ENCODE measurements at regions not wholly inside any gene's neighbourhood (a gene's known extent, or its start where the extent isn't known, plus 50 kb on each side); places are given as distances from the start of the nearest gene placed in this dataset.

DNA sequence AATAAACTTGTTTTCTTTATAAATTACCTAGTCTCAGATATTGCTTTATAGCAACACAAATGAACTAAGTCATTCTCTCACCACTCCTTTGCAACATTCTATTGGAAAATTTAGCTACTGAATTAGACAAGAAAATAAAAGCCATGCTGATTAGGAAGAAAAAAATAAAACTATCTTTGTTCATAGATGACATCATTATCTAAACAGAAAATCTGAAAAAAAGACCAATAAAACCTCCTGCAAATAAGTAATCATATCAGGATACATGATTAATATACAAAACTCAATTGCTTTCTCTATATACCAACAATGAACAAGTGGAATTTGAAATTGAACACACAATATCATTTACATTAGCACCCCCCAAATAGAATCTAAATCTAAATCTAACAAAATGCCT, 455.3 kb upstream of the KIF2A start:
- no peaks in the 10 kb centered on the region for H3K27me3 ChIP-seq (ENCODE audit: control insufficient read depth in 1 of 2, insufficient read depth in 2 of 2, low read length in 2 of 2)
- no peaks in the 10 kb centered on the region for H3K4me1 ChIP-seq (ENCODE audit: insufficient read depth, low read length)
- H3K36me3 ChIP-seq (ENCODE audit: insufficient read depth, low read length): no peaks in the 10 kb centered on the region

DNA sequence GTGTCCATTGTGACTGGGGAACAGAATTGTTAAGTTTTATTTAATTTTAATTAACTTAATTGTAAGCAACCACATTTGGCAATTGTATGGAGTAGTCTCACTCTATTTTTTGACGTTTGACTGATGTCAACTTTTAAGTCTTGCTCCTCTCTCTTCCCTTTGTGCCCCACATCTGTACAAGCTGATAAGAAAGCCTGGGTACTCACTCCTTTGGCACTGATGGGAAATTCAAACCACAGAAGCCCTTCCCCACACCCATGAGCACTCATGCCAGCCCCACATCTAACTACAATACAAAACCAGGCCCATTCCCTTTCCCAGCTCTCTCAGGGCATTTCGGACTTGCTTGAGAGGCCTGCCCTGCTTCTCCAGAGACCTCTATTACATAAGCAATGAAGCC, 451.5 kb upstream of the KIF2A start:
- H3K4me1 ChIP-seq (ENCODE audit: insufficient read depth, low read length): no peaks in the 10 kb centered on the region
- no peak overlapping the region for H3K9ac ChIP-seq (ENCODE audit: low read length)
- no peaks in the 10 kb centered on the region for H3K9me3 ChIP-seq (ENCODE audit: low read length)
- no peaks in the 10 kb centered on the region for H3K36me3 ChIP-seq (ENCODE audit: insufficient read depth, low read length)
- H3K4me3 ChIP-seq (ENCODE audit: low read depth in 1 of 2, low read length in 2 of 2): no peak overlapping the region
- H3K27me3 ChIP-seq (ENCODE audit: control insufficient read depth in 1 of 2, insufficient read depth in 2 of 2, low read length in 2 of 2): no peaks in the 10 kb centered on the region
- H3K27ac ChIP-seq (ENCODE audit: low read depth, low read length): no peak overlapping the region

More for the DNA sequence above, 455.3 kb upstream of the KIF2A start:
- Histone ChIP-seq H3K9me3 (ENCODE audit: low read length) (no peaks in the 10 kb centered on the region), H3K27ac (ENCODE audit: low read depth, low read length) (no peak overlapping the region), H3K9ac (ENCODE audit: low read length) (no peak overlapping the region), H3K4me3 (ENCODE audit: low read depth in 1 of 2, low read length in 2 of 2) (no peak overlapping the region)

GRCh38 chr5:61860978-61861377, 445.0 kb upstream of the KIF2A start:
- no peaks in the 10 kb centered on the region for H3K36me3 ChIP-seq (ENCODE audit: insufficient read depth, low read length)

DNA sequence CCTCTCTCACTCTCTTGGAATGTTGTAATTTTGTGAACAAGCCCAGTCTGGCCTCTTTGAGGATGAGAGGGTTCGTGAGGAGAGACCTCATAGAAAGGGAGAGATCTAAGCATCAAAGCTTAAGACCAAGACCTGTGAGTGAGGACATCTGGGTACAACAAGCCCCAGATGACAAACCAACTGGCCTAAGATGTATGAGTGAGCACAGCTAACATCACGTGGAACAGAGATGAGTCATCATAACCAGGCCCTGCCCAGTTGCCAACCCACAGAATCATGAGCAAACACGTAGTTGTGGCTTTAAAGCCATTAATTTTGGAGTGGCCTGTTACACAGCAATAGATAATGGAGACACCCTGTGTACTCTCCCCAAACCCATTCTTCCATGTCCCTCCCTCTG, 439.1 kb upstream of the KIF2A start:
- H3K9me3 ChIP-seq (ENCODE audit: low read length): no peaks in the 10 kb centered on the region
- no peaks in the 10 kb centered on the region for H3K36me3 ChIP-seq (ENCODE audit: insufficient read depth, low read length)
- H3K4me3 ChIP-seq (ENCODE audit: low read depth in 1 of 2, low read length in 2 of 2): no peak overlapping the region

More at GRCh38 chr5:61860978-61861377, 445.0 kb upstream of the KIF2A start:
- Histone ChIP-seq H3K4me3 (ENCODE audit: low read depth in 1 of 2, low read length in 2 of 2) (no peak overlapping the region), H3K27me3 (ENCODE audit: control insufficient read depth in 1 of 2, insufficient read depth in 2 of 2, low read length in 2 of 2) (no peaks in the 10 kb centered on the region), H3K4me1 (ENCODE audit: insufficient read depth, low read length) (no peaks in the 10 kb centered on the region), H3K9me3 (ENCODE audit: low read length) (no peaks in the 10 kb centered on the region), H3K27ac (ENCODE audit: low read depth, low read length) (no peak overlapping the region), H3K9ac (ENCODE audit: low read length) (no peak overlapping the region)

GRCh38 chr5:61869333-61869732, 436.7 kb upstream of the KIF2A start:
- Histone ChIP-seq H3K9me3 (ENCODE audit: low read length) (no peaks in the 10 kb centered on the region), H3K4me3 (ENCODE audit: low read depth in 1 of 2, low read length in 2 of 2) (no peak overlapping the region), H3K9ac (ENCODE audit: low read length) (no peak overlapping the region), H3K36me3 (ENCODE audit: insufficient read depth, low read length) (no peaks in the 10 kb centered on the region), H3K27me3 (ENCODE audit: control insufficient read depth in 1 of 2, insufficient read depth in 2 of 2, low read length in 2 of 2) (no peaks in the 10 kb centered on the region), H3K27ac (ENCODE audit: low read depth, low read length) (no peak overlapping the region), H3K4me1 (ENCODE audit: insufficient read depth, low read length) (no peaks in the 10 kb centered on the region)

More for the DNA sequence above, 439.1 kb upstream of the KIF2A start:
- no peaks in the 10 kb centered on the region for H3K4me1 ChIP-seq (ENCODE audit: insufficient read depth, low read length)
- no peaks in the 10 kb centered on the region for H3K27me3 ChIP-seq (ENCODE audit: control insufficient read depth in 1 of 2, insufficient read depth in 2 of 2, low read length in 2 of 2)
- no peak overlapping the region for H3K9ac ChIP-seq (ENCODE audit: low read length)
- H3K27ac ChIP-seq (ENCODE audit: low read depth, low read length): no peak overlapping the region

- Histone ChIP-seq H3K4me1 (ENCODE audit: insufficient read depth, low read length) (no peaks in the 10 kb centered on the region), H3K9me3 (ENCODE audit: low read length) (no peaks in the 10 kb centered on the region), H3K27me3 (ENCODE audit: control insufficient read depth in 1 of 2, insufficient read depth in 2 of 2, low read length in 2 of 2) (no peaks in the 10 kb centered on the region), H3K27ac (ENCODE audit: low read depth, low read length) (no peak overlapping the region), H3K4me3 (ENCODE audit: low read depth in 1 of 2, low read length in 2 of 2) (no peak overlapping the region), H3K9ac (ENCODE audit: low read length) (no peak overlapping the region), H3K36me3 (ENCODE audit: insufficient read depth, low read length) (no peaks in the 10 kb centered on the region)
These were observed 427.5 kb upstream of the KIF2A start for GRCh38 chr5:61878471-61878870.

DNA sequence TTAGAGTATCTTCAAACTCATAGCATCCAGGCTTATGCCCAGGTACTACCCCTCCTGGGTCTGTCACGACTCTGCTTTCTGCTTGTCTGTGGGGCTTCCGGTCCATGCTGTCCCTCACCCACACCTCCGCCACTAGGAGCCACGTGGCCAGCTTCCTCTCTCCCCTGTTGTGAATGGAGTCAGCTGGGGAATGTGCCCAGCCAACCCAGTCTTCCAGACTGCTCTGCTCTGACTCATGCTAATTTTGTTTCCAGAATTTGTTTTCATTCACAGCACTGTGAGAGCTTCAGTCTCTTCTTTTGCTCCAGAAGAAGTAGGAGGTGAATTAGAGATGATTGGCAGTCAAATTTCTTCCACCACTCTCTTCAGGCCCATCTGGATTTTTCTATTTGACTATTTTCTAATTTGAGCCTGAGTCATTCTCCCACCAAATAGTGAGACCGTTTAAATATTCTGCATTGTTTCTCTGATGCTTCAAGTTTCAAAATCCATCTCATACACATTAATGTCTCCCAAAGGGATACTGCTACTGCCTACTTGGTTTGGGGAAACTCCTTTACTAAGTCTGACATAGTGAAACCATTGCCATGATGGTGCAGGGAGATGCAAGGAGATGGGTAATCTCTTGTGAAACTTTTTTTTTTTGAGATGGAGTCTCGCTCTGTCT, 424.1 kb upstream of the KIF2A start:
- Histone ChIP-seq H3K36me3 (ENCODE audit: insufficient read depth, low read length) (no peaks in the 10 kb centered on the region), H3K27ac (ENCODE audit: low read depth, low read length) (no peak overlapping the region), H3K4me3 (ENCODE audit: low read depth in 1 of 2, low read length in 2 of 2) (no peak overlapping the region), H3K9me3 (ENCODE audit: low read length) (no peaks in the 10 kb centered on the region), H3K9ac (ENCODE audit: low read length) (no peak overlapping the region), H3K4me1 (ENCODE audit: insufficient read depth, low read length) (peaks cover 5% of the 10 kb centered on the region), H3K27me3 (ENCODE audit: control insufficient read depth in 1 of 2, insufficient read depth in 2 of 2, low read length in 2 of 2) (no peaks in the 10 kb centered on the region)

GRCh38 chr5:61882901-61883500, 423.0 kb upstream of the KIF2A start:
- H3K9ac ChIP-seq (ENCODE audit: low read length): no peak overlapping the region
- no peak overlapping the region for H3K4me3 ChIP-seq (ENCODE audit: low read depth in 1 of 2, low read length in 2 of 2)
- H3K27ac ChIP-seq (ENCODE audit: low read depth, low read length): no peak overlapping the region
- no peaks in the 10 kb centered on the region for H3K36me3 ChIP-seq (ENCODE audit: insufficient read depth, low read length)
- H3K4me1 ChIP-seq (ENCODE audit: insufficient read depth, low read length): peaks cover 5% of the 10 kb centered on the region
- H3K27me3 ChIP-seq (ENCODE audit: control insufficient read depth in 1 of 2, insufficient read depth in 2 of 2, low read length in 2 of 2): no peaks in the 10 kb centered on the region
- H3K9me3 ChIP-seq (ENCODE audit: low read length): no peaks in the 10 kb centered on the region

- peaks cover 5% of the 10 kb centered on the region for H3K4me1 ChIP-seq (ENCODE audit: insufficient read depth, low read length)
- no peak overlapping the region for H3K9ac ChIP-seq (ENCODE audit: low read length)
- no peaks in the 10 kb centered on the region for H3K27me3 ChIP-seq (ENCODE audit: control insufficient read depth in 1 of 2, insufficient read depth in 2 of 2, low read length in 2 of 2)
- no peak overlapping the region for H3K27ac ChIP-seq (ENCODE audit: low read depth, low read length)
- H3K36me3 ChIP-seq (ENCODE audit: insufficient read depth, low read length): no peaks in the 10 kb centered on the region
- H3K9me3 ChIP-seq (ENCODE audit: low read length): no peaks in the 10 kb centered on the region
- H3K4me3 ChIP-seq (ENCODE audit: low read depth in 1 of 2, low read length in 2 of 2): no peak overlapping the region
These were observed 421.7 kb upstream of the KIF2A start for GRCh38 chr5:61884252-61884855.

DNA sequence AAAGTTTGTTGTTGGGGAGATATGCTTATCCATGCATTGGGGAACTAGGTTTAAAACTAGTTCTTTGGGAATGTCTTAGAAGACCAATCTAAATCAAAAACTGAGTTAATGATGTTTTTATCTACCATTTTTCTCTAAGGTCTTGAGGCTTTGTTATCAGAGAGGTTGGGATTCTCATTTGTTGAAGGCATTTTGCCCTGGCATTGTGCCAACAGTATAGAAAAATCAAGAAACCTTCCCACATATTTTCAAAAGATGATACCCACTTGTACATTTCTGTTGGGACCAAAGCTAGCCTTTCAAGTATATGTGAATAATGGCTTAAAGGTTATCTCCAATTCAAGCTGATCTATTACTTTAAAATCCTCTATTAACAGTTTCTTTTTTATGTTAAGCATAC, 419.8 kb upstream of the KIF2A start:
- peaks cover 5% of the 10 kb centered on the region for H3K4me1 ChIP-seq (ENCODE audit: insufficient read depth, low read length)
- no peaks in the 10 kb centered on the region for H3K27me3 ChIP-seq (ENCODE audit: control insufficient read depth in 1 of 2, insufficient read depth in 2 of 2, low read length in 2 of 2)
- H3K36me3 ChIP-seq (ENCODE audit: insufficient read depth, low read length): no peaks in the 10 kb centered on the region
- H3K27ac ChIP-seq (ENCODE audit: low read depth, low read length): no peak overlapping the region
- H3K9ac ChIP-seq (ENCODE audit: low read length): no peak overlapping the region
- H3K9me3 ChIP-seq (ENCODE audit: low read length): no peaks in the 10 kb centered on the region
- H3K4me3 ChIP-seq (ENCODE audit: low read depth in 1 of 2, low read length in 2 of 2): no peak overlapping the region

DNA sequence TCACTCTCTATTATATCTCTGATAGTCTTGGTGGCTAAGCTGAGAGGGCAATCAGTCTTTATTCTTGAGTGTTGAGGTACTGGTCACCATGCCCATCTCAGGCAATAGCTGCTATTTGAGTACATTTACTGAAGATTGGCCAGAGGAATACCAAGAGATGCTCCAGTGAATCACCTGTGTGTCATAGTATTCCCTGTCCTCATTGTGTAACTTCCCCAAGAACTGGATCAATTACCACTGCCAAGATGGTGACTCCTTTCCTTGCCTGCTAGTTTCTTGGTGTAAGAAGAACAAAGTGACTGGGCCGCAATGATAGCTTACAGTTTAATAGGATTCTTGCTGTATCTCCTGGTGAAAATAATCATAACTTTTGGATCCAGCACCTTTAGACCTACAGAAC, 418.7 kb upstream of the KIF2A start:
- Histone ChIP-seq H3K4me1 (ENCODE audit: insufficient read depth, low read length) (peaks cover 5% of the 10 kb centered on the region), H3K4me3 (ENCODE audit: low read depth in 1 of 2, low read length in 2 of 2) (no peak overlapping the region), H3K9me3 (ENCODE audit: low read length) (no peaks in the 10 kb centered on the region), H3K27me3 (ENCODE audit: control insufficient read depth in 1 of 2, insufficient read depth in 2 of 2, low read length in 2 of 2) (no peaks in the 10 kb centered on the region), H3K36me3 (ENCODE audit: insufficient read depth, low read length) (no peaks in the 10 kb centered on the region), H3K9ac (ENCODE audit: low read length) (no peak overlapping the region), H3K27ac (ENCODE audit: low read depth, low read length) (no peak overlapping the region)

DNA sequence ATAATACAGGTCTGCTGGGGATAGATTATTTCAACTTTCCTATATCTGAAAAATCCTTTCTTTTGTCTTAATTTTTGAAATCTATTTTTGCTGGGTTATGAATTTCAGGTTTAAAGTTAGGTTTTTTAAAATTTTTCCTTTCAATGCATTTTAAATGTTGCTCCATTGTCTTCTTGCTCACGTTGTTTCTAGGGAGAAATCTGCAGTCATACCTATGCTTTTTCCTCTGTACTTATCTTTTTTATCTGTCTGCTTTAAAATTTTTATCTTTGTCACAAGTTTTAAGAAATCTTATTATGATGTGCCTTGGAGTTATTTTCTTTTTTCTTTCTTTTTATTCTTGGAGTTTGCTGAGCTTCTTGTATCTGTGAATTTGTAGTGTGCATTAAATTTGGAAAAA, 412.0 kb upstream of the KIF2A start:
- H3K9ac ChIP-seq (ENCODE audit: low read length): no peak overlapping the region
- H3K4me1 ChIP-seq (ENCODE audit: insufficient read depth, low read length): no peaks in the 10 kb centered on the region
- no peaks in the 10 kb centered on the region for H3K36me3 ChIP-seq (ENCODE audit: insufficient read depth, low read length)
- H3K27ac ChIP-seq (ENCODE audit: low read depth, low read length): no peak overlapping the region
- H3K4me3 ChIP-seq (ENCODE audit: low read depth in 1 of 2, low read length in 2 of 2): no peak overlapping the region
- H3K27me3 ChIP-seq (ENCODE audit: control insufficient read depth in 1 of 2, insufficient read depth in 2 of 2, low read length in 2 of 2): no peaks in the 10 kb centered on the region
- no peaks in the 10 kb centered on the region for H3K9me3 ChIP-seq (ENCODE audit: low read length)

All from muscle layer of colon (tissue), 2 donors.